Stimulated activated CD8-positive, alpha-beta memory T cell treated with anti-CD3 and anti-CD28 coated beads, Interleukin-12 subunit alpha, Interleukin-12 subunit beta, amount 100 ng/mL, for 1 hour (primary cell): ENCODE measurements at regions not wholly inside any gene's neighbourhood (a gene's known extent, or its start where the extent isn't known, plus 50 kb on each side); places are given as distances from the start of the nearest gene placed in this dataset.

Experiments used
- DNase-seq: peaks from one replicate; pipeline ENCODE4 v3.0.0-alpha.2; 2020; ENCODE audit warnings: low read depth

DNA sequence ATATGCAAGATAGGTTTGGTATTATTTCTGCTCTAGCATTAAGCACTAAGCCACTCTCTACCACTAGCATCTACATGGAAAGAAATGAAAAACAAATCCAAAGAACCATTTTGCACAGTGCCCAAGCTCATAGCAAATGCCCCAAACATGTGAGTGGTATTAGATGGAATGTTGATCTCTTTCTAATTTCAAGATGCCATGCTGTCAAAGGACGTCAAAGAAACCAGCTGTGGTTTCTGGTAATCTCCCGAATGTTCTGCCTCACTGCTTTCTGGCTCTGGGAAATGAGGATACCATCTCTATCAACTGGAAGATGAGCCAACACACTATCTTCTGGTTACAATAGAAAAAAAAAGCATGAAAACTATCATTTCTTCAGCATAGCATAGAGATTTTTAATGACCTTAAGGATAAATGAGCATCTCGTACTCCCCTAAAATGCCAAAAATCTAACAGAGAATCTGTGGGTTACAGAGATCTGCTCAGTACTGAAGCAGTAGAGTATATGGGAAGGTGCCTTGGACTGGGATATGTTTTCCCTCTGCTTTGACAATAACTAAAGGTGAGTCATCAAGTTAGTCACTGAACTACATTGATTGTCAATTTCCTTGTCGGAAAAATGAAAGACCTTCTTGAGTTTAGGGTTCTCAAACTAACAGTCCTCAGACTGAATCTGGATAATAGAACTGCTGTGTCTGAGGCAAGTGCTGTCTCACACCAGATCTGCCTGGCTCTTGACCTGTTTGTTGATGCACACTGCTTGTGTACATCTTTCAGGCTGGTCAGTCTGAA lies 244.8 kb upstream of the NCKAP5 start:
- DNase-seq = no peak

DNA sequence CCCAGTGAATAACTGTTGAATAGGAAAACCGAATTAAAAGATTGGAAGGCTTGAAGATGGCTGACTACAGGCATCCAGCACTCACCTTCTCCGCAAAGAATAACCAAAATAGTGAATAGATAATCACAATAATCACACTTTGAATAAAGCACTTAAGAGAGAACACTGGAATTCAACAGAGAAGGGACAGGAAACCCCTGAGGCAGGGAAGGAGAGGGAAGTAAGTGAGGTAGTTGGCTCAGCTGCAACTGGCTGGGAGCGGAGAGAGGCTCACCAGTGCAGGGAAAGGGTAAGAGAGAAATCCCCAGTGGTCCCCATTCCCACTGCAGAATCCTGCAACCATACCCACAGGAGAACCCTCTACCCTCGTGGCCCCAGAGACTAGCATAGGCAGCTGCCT lies 246.6 kb upstream of the NCKAP5 start:
- DNase-seq = no peak

- no peak for DNase-seq
Observed at GRCh38 chr2:133816037-133816436, 247.8 kb upstream of the NCKAP5 start.

GRCh38 chr2:133817680-133818566 lies 249.7 kb upstream of the NCKAP5 start:
- DNase-seq = no peak

GRCh38 chr2:133818661-133819060 lies 250.4 kb upstream of the NCKAP5 start:
- no peak for DNase-seq

- DNase-seq = no peak
Observed at GRCh38 chr2:133819906-133820305, 251.6 kb upstream of the NCKAP5 start.

DNA sequence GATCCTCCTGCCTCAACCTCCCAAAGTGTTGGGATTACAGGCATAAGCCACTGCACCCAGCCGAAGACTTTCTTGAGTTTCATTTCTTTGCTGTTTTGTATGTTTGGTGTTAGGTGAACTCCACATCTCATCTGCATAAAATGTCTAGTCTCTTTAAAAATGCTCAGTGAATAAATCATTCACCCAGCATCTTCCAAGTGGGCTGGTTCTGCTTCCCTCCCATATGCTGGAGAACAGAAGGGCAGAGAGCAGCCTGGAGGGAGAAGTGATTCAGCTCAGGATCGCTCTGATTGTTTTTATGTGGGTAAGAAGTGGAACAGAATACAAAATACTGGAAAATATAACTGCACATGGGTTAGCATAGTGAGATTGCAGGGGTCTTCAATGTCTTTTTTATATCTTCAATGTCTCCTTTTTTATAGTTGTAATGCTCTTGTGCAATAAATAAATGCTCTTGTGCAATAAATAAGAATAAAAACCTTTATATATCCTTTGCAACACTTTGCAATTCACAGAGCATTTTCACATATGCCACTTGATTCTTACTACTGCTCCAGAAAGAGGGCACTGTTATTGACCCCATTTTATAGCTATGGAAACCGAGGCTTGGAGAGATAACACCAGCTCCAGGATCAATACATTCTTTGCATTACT lies 253.0 kb upstream of the NCKAP5 start:
- no peak for DNase-seq

- no peak for DNase-seq
Observed at GRCh38 chr2:133822517-133823225, 254.4 kb upstream of the NCKAP5 start.

DNA sequence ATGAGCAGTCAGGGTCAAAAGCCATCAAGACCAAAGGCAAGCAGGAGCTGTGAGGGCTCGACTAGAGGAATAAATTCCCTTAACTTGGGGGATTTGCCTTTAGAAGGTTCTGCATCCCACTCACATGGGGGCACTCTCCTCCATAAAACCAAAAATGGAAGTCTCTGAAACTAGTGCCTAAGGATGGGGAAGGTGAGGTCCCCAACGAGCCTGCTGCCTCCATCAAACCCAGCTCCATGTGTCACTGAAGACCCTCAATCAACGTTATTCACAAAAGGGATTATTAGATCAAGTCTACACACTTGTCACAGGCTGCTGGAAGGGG lies 254.9 kb upstream of the NCKAP5 start:
- DNase-seq = no peak

- DNase-seq = no peak
Observed at GRCh38 chr2:133824869-133825268, 256.6 kb upstream of the NCKAP5 start.

DNA sequence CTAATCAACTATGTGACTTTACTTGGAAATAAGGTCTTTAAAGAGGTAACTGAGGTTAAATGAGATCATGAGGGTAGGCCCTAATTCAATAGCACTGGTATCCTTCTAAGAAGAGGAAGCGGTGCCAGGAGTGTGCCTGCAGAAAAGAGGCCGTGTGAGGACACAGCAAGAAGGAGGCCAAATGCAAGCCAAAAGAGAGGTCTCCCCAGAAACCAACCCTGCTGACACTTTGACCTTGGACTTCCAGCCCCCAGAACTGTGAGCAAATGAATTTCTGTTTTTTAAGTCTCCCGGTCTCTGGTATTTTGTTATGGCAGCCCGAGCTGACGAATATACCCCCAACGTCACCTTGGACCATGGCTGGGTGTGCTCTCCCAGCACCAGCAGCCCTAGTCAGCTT lies 257.5 kb upstream of the NCKAP5 start:
- no peak for DNase-seq

GRCh38 chr2:133828913-133829312 lies 260.6 kb upstream of the NCKAP5 start:
- DNase-seq = no peak

GRCh38 chr2:133829450-133830020 lies 261.3 kb upstream of the NCKAP5 start:
- no peak for DNase-seq

DNA sequence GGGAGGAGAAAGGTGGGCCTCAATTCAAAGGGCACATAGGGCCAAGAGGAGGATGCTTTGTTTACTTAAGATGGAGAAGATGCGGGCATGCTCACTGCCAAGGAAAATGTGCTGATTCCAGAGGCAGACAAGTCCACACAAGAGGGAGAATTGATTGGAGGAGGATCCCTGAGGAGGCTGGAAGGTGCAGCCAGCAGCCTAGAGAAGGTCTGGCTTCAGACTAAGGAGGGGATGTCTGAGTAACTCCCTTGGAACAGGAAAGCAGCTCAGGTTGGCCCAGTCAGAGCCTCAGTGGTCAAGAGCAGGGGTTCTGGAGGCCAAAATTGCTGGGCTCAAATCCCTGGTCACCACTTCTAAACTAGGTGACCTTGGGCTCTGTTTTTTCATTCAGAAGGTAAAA lies 265.5 kb upstream of the NCKAP5 start:
- no peak for DNase-seq

GRCh38 chr2:133835821-133836619 lies 267.8 kb upstream of the NCKAP5 start:
- DNase-seq = no peak

GRCh38 chr2:133836691-133837345 lies 268.6 kb upstream of the NCKAP5 start:
- DNase-seq = no peak

GRCh38 chr2:133837441-133838094 lies 269.3 kb upstream of the NCKAP5 start:
- no peak for DNase-seq

DNA sequence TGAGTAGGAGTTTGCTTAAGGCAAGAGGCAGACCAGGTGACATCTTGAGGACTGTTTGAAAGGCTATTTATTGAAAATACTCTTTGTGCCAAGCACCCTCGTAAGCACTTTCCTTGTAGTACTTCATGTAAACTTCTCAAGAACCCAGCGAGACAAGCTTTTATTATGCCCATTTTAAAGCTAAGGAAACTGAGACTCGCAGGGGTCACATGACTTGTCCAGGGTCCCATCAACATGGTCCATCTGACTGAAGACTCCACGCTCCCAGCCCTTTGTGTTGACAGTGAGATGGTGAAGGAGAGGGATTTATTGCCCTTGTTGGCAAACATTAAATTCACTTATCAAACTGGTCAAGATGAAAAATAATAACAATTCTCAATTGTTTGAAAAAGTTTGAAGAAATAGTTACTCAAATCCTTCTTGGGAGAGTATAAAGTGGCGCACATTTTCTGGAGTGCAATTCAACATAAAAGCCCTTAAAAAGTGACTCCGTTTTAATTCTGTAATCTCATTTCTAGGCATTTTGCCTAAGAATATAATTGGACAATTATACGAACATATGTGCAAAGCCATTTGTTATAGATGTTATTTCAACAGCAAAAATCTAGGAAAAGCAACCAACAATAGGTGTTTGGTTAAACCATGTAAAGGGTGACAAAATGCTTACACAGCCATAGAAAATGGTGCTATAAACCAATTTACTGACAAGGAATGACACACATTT lies 270.5 kb upstream of the NCKAP5 start:
- no peak for DNase-seq

DNA sequence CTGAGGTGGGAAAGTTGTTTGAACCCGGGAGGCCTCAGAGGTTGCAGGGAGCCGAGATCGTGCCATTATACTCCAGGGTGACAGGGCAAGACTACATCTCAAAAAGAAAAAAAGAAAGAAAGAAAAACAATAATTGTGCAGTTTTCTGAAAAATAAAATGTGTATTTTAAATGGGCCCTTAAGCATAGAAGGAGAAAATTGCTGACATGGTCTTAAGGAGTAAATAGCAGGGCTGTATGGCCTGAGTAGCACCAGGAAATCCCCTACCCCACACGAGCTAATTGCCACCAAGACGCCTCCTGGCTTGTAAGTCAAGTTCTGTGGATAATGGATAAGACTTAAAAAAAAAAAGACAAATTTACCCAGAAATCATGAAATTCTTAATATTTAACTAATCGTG lies 271.4 kb upstream of the NCKAP5 start:
- no peak for DNase-seq
